ENCODE measurements at regions not wholly inside any gene's neighbourhood (a gene's known extent, or its start where the extent isn't known, plus 50 kb on each side); places are given as distances from the start of the nearest gene placed in this dataset.
"Not testable (repeated sequence)": the region's sequence is repeated elsewhere in the genome, so short reads cannot be mapped to it uniquely, and the experiment has no call there.

- DNase-seq (ENCODE audit: low read depth in 3 of 3, low spot score in 1 of 3): no peak
Observed at GRCh38 chr2:234701841-234702240, 205.0 kb upstream of the ARL4C start.

DNA sequence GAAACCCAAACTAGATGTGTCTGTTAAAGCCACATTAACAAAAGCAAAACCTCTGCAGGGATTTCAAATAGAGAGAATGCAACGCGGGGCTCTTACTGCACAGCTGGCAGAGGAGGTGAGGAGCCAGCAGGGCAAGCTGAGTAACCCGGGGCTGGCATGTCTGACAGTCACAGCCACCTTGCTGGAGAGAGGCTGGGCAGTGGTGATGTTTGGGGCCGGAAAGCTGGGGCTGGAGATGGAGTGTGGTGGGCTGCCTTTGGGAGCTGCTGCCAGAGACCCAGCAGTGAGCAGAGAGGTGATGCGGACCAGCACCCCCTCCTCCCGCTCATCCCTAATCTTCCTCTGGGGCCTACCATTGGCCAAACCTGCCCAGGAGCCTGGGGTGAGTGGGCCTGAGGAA is 204.5 kb upstream of the ARL4C start:
- DNase-seq (ENCODE audit: low read depth in 3 of 3, low spot score in 1 of 3): no peak

GRCh38 chr2:234699456-234699855 is 202.6 kb upstream of the ARL4C start:
- DNase-seq (ENCODE audit: low read depth in 3 of 3, low spot score in 1 of 3): no peak

- not testable (repeated sequence) for DNase-seq (ENCODE audit: low read depth in 3 of 3, low spot score in 1 of 3)
Observed at GRCh38 chr2:234697300-234697876, 200.5 kb upstream of the ARL4C start.

DNA sequence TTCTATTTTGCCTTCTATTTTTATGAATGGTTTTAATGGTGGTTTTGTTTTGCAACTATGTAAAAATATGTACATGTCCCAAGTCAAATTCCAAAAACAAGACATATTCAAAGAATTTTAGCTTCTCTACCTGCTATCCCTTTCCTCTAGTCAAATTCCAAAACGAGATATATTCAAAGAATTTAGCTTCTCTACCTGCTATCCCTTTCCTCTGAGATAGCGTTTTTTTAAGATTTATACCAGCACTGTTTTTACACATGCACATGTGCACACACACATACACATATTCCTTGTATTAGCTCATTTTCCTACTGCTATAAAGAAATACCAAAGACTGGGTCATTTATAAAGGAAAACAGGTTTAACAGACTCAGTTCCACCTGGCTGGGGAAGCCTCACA is 199.1 kb upstream of the ARL4C start:
- DNase-seq (ENCODE audit: low read depth in 3 of 3, low spot score in 1 of 3): no peak

DNA sequence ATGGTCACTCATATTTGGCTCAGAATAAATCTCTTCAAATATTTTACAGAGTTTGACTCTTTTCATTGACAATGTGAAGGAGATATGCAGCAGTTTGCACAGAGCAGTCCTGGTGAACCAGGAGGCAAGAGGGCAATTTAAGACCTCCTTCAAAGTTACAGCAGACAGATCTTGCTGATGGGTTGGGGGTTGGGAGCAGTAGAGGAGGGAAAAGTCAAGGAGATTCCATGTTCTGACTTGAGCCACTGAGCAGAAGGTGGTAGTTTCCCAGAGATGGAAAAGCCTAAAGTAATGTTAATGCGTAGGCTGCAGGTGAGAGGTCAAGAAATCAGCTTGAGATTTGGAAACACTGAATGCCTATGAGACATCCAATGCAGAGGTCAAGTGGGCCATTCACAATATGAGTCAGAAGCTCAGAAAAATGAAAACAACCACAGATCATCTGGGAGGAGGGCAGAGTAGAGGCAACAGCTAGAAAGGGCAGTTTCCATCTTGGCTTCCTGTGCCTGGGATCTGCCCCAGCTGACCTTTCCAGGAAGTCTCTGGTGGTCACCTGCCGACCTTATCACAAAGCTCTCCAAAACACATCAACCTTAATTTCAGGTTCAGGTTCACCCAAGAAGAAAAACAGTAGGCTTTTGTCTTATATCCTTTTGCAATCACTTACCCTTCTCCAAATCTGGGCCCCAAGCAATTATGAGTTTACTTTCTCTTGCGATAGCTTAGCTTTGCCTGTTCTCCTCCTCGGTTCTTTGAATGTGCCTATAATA is 197.5 kb upstream of the ARL4C start:
- no peak for DNase-seq (ENCODE audit: low read depth in 3 of 3, low spot score in 1 of 3)

DNA sequence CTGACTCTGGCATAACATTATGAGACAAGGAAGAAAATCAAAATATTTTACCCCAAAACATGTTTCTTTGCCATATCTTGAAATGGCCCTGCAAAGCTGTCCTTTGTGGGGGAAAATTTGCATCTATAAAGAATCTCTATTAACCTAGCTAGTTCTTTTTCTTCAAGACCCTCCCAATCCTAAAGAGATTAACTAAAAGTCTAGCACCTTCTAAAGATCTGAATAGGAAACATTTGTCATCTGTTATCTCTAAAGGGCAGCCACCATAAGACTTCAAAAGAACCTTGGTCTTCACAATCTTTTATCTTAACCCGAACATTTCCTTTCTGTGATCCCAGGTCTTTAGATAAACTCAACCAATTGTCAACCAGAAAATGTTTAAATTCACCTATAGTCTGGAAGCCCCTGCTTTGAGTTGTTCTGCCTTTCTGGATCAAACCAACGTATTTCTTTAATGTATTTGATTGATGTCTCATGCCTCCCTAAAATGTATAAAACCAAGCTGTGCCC is 196.9 kb upstream of the ARL4C start:
- DNase-seq (ENCODE audit: low read depth in 3 of 3, low spot score in 1 of 3): not testable (repeated sequence)

DNA sequence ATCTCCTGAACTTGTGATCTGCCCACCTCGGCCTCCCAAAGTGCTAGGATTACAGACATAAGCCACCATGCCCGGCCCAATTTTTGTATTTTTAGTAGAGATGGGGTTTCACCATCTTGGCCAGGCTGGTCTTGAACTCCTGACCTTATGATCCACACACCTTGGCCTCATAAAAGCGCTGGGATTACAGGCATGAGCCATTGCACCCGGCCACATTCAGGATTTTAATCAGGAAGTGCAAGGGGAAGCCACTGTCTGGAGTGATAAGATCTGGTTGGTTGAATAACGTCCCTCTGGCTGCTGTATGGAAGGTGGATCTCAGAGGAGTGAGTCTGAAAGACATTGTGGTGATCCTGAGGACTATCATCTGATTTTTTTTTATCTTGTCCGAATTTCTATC is 196.3 kb upstream of the ARL4C start:
- DNase-seq (ENCODE audit: low read depth in 3 of 3, low spot score in 1 of 3): not testable (repeated sequence)

- no peak for DNase-seq (ENCODE audit: low read depth in 3 of 3, low spot score in 1 of 3)
Observed at GRCh38 chr2:234691968-234692955, 195.4 kb upstream of the ARL4C start.

- DNase-seq (ENCODE audit: low read depth in 3 of 3, low spot score in 1 of 3): no peak
Observed at GRCh38 chr2:234691214-234691575, 194.3 kb upstream of the ARL4C start.

DNA sequence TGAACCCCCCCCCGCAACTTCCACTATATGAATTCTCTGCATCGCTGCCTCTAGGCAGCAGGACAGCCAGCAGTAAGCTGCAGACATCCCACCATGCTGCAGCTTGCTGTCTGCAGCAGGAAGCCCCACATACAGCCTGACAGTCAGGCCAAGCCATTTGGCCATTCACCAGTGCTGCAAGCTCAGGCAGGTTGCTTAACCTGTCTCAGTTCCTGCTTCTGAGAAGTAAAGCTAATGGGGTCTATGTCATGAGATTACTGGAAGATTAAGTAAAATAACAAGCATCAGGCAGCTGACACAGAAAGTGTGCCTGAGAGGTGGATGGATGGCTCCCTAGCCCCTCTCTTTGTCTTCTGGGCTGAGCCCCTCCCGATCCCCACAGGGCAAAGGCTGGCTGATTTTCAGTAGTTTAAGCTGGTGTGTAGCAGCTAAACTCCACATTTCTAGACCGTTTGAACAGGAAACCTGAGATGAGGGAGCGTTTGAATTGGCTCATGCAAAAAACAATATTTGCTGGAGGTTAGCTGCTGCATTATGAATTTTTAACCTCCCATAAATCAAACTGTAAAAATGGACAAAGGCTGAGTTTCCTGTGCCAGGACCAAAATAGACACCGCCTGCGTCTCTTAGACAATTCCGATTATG is 193.8 kb upstream of the ARL4C start:
- no peak for DNase-seq (ENCODE audit: low read depth in 3 of 3, low spot score in 1 of 3)

- DNase-seq (ENCODE audit: low read depth in 3 of 3, low spot score in 1 of 3): no peak
Observed at GRCh38 chr2:234689911-234690379, 193.1 kb upstream of the ARL4C start.

DNA sequence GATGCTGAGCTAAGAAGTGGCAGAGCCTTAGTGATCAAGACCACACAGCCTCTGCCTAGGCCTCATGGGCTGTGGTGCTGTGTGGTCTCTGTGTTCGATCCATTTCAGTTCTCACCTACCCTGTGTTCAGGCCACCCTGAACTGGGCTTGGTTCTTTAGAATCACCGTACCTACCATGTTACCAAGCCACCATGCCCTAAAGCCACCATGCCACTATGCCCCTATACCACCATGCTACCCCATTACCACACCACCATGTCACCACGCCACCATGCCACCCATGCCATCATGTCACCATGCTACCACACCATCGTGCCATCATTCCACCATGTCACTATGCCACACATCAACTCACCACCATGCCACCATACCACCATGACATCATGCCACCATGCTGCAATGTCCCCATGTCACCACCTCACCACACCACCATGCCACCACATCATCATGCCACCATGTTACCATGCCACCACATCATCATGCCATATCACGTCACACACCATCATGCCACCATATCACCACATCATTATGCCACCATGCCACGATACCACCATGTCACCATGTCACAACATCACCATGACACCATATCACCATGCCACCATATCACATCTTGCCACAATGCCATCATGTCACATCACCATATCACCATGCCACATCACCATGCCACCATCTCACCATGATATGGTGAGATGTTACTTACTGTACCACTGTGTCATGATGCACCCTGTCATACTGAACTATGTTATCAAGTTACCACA is 191.0 kb upstream of the ARL4C start:
- DNase-seq (ENCODE audit: low read depth in 3 of 3, low spot score in 1 of 3): no peak

- DNase-seq (ENCODE audit: low read depth in 3 of 3, low spot score in 1 of 3): no peak
Observed at GRCh38 chr2:234686088-234686890, 189.4 kb upstream of the ARL4C start.

DNA sequence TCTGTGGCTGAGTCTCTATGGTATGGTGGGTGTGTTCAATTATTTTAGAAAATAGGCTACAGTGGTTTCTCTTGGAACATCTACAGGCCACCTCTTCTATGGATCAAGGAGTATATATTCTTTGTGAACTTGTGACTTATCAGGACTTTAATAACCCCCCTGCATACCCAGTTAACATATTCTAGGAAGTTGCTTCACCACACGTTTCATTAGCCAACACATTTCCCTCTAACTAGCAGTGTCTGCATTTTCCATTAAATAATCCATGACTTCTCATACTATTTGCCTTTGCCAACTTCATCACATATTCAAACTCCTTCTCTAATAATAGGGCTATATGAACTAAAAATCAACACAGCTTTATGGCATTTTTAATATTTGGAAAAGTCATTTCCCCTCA is 187.6 kb upstream of the ARL4C start:
- DNase-seq (ENCODE audit: low read depth in 3 of 3, low spot score in 1 of 3): no peak

DNA sequence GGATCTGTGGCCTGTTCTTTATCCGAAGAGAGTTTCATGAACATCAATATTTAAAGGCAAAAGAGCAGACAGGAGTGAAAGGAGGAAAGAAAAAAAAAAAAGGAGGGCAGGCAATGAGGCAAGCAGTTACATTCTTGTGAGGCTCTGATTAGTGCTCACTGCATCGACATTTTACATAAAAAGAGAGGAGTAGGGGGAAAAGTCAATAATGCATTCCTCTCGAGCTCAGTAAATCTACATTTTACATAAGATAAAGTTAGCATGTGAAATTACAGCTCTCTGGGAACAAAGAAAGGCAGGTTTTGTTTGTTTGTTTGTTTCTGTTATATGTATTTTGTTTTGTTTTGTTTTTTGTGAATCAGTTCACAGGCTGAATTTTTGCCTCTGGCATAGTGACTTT is 187.1 kb upstream of the ARL4C start:
- no peak for DNase-seq (ENCODE audit: low read depth in 3 of 3, low spot score in 1 of 3)

DNA sequence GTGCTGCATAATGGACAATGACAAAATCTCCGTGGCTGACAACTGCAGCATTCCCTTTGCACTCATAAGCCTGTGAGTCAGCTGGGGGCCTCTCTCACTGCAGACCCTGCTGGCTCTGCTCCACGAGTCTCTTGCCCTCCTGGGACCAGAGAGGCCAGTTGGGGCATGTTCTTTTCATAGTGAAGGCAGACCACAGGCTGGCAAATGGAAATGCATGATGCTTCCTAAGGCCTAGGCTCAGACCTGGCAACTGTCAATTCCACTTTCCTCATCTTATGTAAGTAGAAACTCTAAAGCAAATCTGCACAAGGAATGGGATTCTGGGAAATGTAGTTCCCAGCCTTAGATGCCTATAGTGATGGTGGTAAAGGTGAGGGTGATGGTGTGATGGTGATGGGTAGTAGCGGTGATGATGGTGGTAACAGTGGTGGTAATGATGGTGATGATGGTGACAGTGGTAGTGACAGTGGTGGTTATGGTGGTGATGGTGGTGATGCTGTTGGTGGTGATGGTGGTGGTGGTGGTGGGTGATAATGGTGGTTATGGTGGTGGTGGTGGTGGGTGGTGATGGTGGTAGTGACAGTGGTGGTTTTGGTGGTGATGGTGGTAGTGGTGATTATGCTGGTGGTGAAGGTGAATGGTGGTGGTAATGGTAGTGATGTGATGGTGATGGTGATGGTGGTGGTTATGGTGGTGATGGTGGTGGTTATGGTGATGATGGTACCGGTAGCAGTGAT is 185.8 kb upstream of the ARL4C start:
- no peak for DNase-seq (ENCODE audit: low read depth in 3 of 3, low spot score in 1 of 3)

DNA sequence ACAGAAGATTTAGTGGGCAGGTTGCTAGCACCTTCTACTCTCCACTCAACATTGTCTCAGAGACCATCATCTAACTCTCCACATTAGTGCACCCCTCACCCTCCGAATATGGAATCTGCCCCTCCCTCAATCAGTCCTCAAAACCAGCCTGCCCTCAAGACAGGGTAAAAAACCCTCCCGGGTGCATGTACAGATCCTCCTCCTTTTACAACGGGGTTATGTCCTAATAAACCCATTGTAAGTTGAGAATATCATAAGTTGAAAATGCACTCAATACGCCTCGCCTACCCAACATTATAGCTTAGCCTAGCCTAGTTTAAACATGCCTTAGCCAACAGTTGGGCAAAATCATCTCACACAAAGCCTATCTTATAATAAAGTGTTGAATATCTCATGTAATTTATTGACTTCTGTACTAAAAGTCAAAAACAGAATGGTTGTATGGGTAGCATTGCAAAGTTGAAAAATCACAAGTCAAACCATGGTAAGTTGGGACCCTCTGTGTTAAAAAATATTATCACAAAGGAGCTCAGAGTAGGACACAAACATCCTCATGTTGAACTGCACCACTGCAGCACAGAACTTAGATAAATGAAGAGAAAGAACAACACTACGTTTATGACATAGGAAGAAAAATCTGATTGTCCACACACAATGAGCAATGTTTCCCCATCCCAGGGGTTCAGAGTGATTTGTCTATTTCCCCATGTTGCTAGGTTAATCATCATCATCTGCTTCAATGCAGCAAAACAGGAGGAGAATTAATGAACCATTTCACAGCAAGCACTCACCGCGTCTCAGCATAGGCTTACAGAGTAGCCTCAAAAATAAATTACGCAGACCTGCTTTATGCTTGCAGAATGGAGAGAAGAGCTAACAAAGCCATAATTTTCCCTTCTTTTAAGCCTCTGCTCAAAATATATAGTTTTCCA is 184.1 kb upstream of the ARL4C start:
- DNase-seq (ENCODE audit: low read depth in 3 of 3, low spot score in 1 of 3): no peak
